Common myeloid progenitor, CD34-positive (primary cell): ENCODE measurements at regions not wholly inside any gene's neighbourhood (a gene's known extent, or its start where the extent isn't known, plus 50 kb on each side); places are given as distances from the start of the nearest gene placed in this dataset.
"Not testable (repeated sequence)": the region's sequence is repeated elsewhere in the genome, so short reads cannot be mapped to it uniquely, and the experiment has no call there.

Source experiments
- CTCF ChIA-PET: fragments of 350-600 bp; sonication (Branson Sonifier 250); formaldehyde crosslinking; loops from one replicate; lab custom pipeline; 2021; ENCODE audit warnings: antibody characterized with exemption; lab: Charles Lee
- POLR2A ChIA-PET: fragments of 350-600 bp; sonication (Branson Sonifier 250); formaldehyde crosslinking; loops from one replicate; lab custom pipeline; 2021; ENCODE audit warnings: antibody characterized with exemption; lab: Charles Lee
- DNase-seq, 3 donors: peaks; one replicate each; pipeline versions ENCODE4 v3.0.0 to v3.0.0-alpha.2; 2013
- H3K27ac ChIP-seq, 2 experiments: 1 replicate in 1 of 2; 2 replicates in 1 of 2; pipeline ENCODE4 v1.7.0; 2013; ENCODE audit warnings: inconsistent platforms in 2 of 2, low read length in 2 of 2, mild to moderate bottlenecking in 2 of 2, low read depth in 1 of 2, moderate library complexity in 1 of 2; ENCODE audit not compliant: severe bottlenecking in 2 of 2, insufficient read depth in 1 of 2, poor library complexity in 1 of 2
- H3K27me3 ChIP-seq, 5 experiments: replicated peaks in 2 of 5; 1 replicate in 3 of 5; 2 replicates in 2 of 5; pipeline versions ENCODE4 v1.6.1 to v1.7.0; 2013; ENCODE audit warnings: low read length in 4 of 5, mild to moderate bottlenecking in 2 of 5, moderate library complexity in 2 of 5, inconsistent platforms in 1 of 5; ENCODE audit not compliant: insufficient read depth in 5 of 5, control insufficient read depth in 4 of 5
- H3K36me3 ChIP-seq, 4 experiments: 1 replicate in 2 of 4; 2 replicates in 2 of 4; pipeline versions ENCODE4 v1.6.1 to v1.7.0; 2013; ENCODE audit warnings: low read length in 3 of 4, control low read depth in 1 of 4, mild to moderate bottlenecking in 1 of 4; ENCODE audit not compliant: control insufficient read depth in 4 of 4, insufficient read depth in 4 of 4
- H3K4me1 ChIP-seq, 4 experiments: 1 replicate in 3 of 4; 2 replicates in 1 of 4; pipeline versions ENCODE4 v1.6.1 to v1.7.1; 2013; ENCODE audit warnings: low read length in 3 of 4, mild to moderate bottlenecking in 3 of 4, control low read depth in 1 of 4, inconsistent platforms in 1 of 4, moderate library complexity in 1 of 4; ENCODE audit not compliant: control insufficient read depth in 4 of 4, insufficient read depth in 4 of 4; ENCODE audit errors: control extremely low read depth in 1 of 4
- H3K4me3 ChIP-seq, 7 experiments: 1 replicate in 4 of 7; 2 replicates in 3 of 7; pipeline versions ENCODE4 v1.5.1 to v1.7.0; 2013; ENCODE audit warnings: mild to moderate bottlenecking in 7 of 7, low read length in 6 of 7, moderate library complexity in 6 of 7, inconsistent platforms in 2 of 7, low read depth in 2 of 7, control low read depth in 1 of 7; ENCODE audit not compliant: insufficient read depth in 4 of 7, control insufficient read depth in 1 of 7; ENCODE audit errors: extremely low read depth in 1 of 7
- H3K9me3 ChIP-seq, 5 experiments: 1 replicate in 4 of 5; 2 replicates in 1 of 5; pipeline versions ENCODE4 v1.6.1 to v1.7.1; 2013; ENCODE audit warnings: low read length in 4 of 5, mild to moderate bottlenecking in 2 of 5, inconsistent platforms in 1 of 5, low read depth in 1 of 5, moderate library complexity in 1 of 5; ENCODE audit not compliant: control insufficient read depth in 4 of 5, insufficient read depth in 2 of 5; ENCODE audit errors: control extremely low read depth in 1 of 5
- WGBS: methylation state at CpG from one replicate; pipeline ENCODE4 v1.1.5; 2013; ENCODE audit not compliant: insufficient coverage; 5-methylcytosine and 5-hydroxymethylcytosine counted together

- WGBS = no CpG with 5 or more reads among the region's 20 CpGs
- POLR2A ChIA-PET = not testable (repeated sequence)
Observed at GRCh38 chr7:57001926-57002325, 130.3 kb downstream of the ZNF479 start.

GRCh38 chr7:56993779-56994178 is 138.5 kb downstream of the ZNF479 start:
- 89% methylated on average over 6 of the region's 12 CpGs for WGBS
- H3K27me3 ChIP-seq, H3K9me3 ChIP-seq, H3K36me3 ChIP-seq, DNase-seq, H3K27ac ChIP-seq, CTCF ChIA-PET, H3K4me1 ChIP-seq, H3K4me3 ChIP-seq, POLR2A ChIA-PET: not testable (repeated sequence)

More at GRCh38 chr7:57001926-57002325, 130.3 kb downstream of the ZNF479 start:
- H3K27me3 ChIP-seq, H3K4me3 ChIP-seq, H3K9me3 ChIP-seq, DNase-seq, H3K4me1 ChIP-seq, H3K36me3 ChIP-seq, CTCF ChIA-PET, H3K27ac ChIP-seq: not testable (repeated sequence)

- CTCF ChIA-PET, DNase-seq, H3K9me3 ChIP-seq, H3K4me3 ChIP-seq, H3K4me1 ChIP-seq, H3K27ac ChIP-seq, H3K27me3 ChIP-seq, H3K36me3 ChIP-seq, POLR2A ChIA-PET: not testable (repeated sequence)
- no CpG with 5 or more reads among the region's 24 CpGs for WGBS
Observed at GRCh38 chr7:56957737-56958408, 174.4 kb downstream of the ZNF479 start.

- H3K9me3 ChIP-seq, POLR2A ChIA-PET, H3K27ac ChIP-seq, DNase-seq, H3K36me3 ChIP-seq, H3K4me1 ChIP-seq, H3K4me3 ChIP-seq, CTCF ChIA-PET, H3K27me3 ChIP-seq: not testable (repeated sequence)
- WGBS = no CpG with 5 or more reads among the region's 4 CpGs
Observed at GRCh38 chr7:56957086-56957485, 175.2 kb downstream of the ZNF479 start.

- H3K27me3 ChIP-seq, POLR2A ChIA-PET, H3K4me3 ChIP-seq: not testable (repeated sequence)
Observed at GRCh38 chr7:56948390-56949379, 183.6 kb downstream of the ZNF479 start.

GRCh38 chr7:56940050-56940449 is 192.2 kb downstream of the ZNF479 start:
- H3K36me3 ChIP-seq, POLR2A ChIA-PET, DNase-seq, H3K27me3 ChIP-seq, H3K4me3 ChIP-seq, CTCF ChIA-PET, H3K4me1 ChIP-seq, H3K27ac ChIP-seq, H3K9me3 ChIP-seq: not testable (repeated sequence)
- no CpG with 5 or more reads among the region's 10 CpGs for WGBS

More at GRCh38 chr7:56948390-56949379, 183.6 kb downstream of the ZNF479 start:
- 76% methylated on average over 2 of the region's 107 CpGs for WGBS
- H3K4me1 ChIP-seq, H3K9me3 ChIP-seq, H3K27ac ChIP-seq, DNase-seq, CTCF ChIA-PET, H3K36me3 ChIP-seq: not testable (repeated sequence)

GRCh38 chr7:56923892-56924291 is 208.3 kb downstream of the ZNF479 start:
- CTCF ChIA-PET, H3K36me3 ChIP-seq, H3K4me1 ChIP-seq, DNase-seq, H3K27ac ChIP-seq, H3K9me3 ChIP-seq, H3K27me3 ChIP-seq, POLR2A ChIA-PET, H3K4me3 ChIP-seq: not testable (repeated sequence)
- WGBS = no CpG with 5 or more reads among the region's 6 CpGs
